Skin epidermis (tissue), 12 donors: ENCODE measurements at regions not wholly inside any gene's neighbourhood (a gene's known extent, or its start where the extent isn't known, plus 50 kb on each side); places are given as distances from the start of the nearest gene placed in this dataset.

Source experiments
- H3K27ac ChIP-seq, 21 experiments: fragments of 200-600 bp; sonication (generic) in 11 of 21; one replicate each; pipeline ENCODE4 v1.5.0; 2020; ENCODE audit warnings: mild to moderate bottlenecking in 3 of 21, inconsistent platforms in 2 of 21, moderate library complexity in 2 of 21
- H3K4me3 ChIP-seq, 7 experiments: fragments of 200-600 bp; sonication (generic) in 2 of 7; one replicate each; pipeline ENCODE4 v1.5.0; 2020; ENCODE audit warnings: inconsistent platforms in 2 of 7, mild to moderate bottlenecking in 2 of 7, moderate library complexity in 1 of 7

GRCh38 chr16:87058728-87059250 lies 258.4 kb downstream of the C16orf95 start:
- Histone ChIP-seq H3K27ac (no peak overlapping the region), H3K4me3 (no peak overlapping the region)

- H3K27ac ChIP-seq, result no peak overlapping the region
These were observed 256.9 kb downstream of the C16orf95 start for GRCh38 chr16:87060034-87060986.

GRCh38 chr16:87061243-87061920 lies 255.8 kb downstream of the C16orf95 start:
- Histone ChIP-seq H3K27ac (no peak overlapping the region), H3K4me3 (no peak overlapping the region)

More at GRCh38 chr16:87060034-87060986, 256.9 kb downstream of the C16orf95 start:
- H3K4me3 ChIP-seq, result no peak overlapping the region

- no peak overlapping the region for H3K27ac ChIP-seq
- H3K4me3 ChIP-seq, result no peak overlapping the region
These were observed 254.4 kb downstream of the C16orf95 start for GRCh38 chr16:87062569-87063442.

- no peak overlapping the region for H3K27ac ChIP-seq
- H3K4me3 ChIP-seq, result no peak overlapping the region
These were observed 253.6 kb downstream of the C16orf95 start for GRCh38 chr16:87063543-87063942.

DNA sequence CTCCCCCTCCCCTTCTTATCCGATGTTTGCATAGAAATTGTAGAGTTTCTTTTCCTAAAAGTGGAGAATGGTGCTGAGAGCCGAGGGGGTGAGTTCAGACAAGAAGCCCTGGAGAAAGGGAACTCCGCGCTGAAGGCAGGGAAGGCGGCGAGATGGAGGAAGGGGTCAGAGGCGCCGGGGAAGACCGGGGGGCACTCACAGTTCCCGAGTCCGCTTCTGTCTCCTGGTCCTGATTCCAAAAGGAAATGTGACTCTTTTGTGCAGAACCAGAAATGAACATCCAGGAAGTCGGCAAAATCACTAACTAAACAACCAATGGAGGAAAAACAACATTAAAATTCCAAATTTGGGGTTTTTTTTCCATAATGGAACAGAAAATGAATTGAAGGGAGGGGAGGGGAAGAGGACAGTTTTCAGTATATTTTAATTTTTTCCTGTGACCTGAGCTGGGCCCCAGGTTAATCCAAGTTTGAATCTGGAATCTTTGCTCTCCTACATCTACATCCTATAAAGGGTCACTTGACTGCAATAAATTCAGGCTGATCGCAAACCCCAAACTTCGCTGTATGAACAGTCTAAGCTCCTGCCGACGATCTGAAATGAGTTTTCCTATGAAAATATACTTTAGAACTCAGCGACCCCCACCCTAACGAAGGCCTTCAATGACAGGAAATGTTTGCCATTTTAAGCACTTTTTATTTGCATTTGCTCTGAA lies 252.3 kb downstream of the C16orf95 start:
- no peak overlapping the region for H3K27ac ChIP-seq

GRCh38 chr16:87065446-87066132 lies 251.6 kb downstream of the C16orf95 start:
- no peak overlapping the region for H3K27ac ChIP-seq
- no peak overlapping the region for H3K4me3 ChIP-seq

More for the DNA sequence above, 252.3 kb downstream of the C16orf95 start:
- no peak overlapping the region for H3K4me3 ChIP-seq

- no peak overlapping the region for H3K4me3 ChIP-seq
- no peak overlapping the region for H3K27ac ChIP-seq
These were observed 250.8 kb downstream of the C16orf95 start for GRCh38 chr16:87066133-87067002.

- no peak overlapping the region for H3K4me3 ChIP-seq
- no peak overlapping the region for H3K27ac ChIP-seq
These were observed 250.1 kb downstream of the C16orf95 start for GRCh38 chr16:87067003-87067556.

- Histone ChIP-seq H3K27ac (no peak overlapping the region), H3K4me3 (no peak overlapping the region)
These were observed 249.1 kb downstream of the C16orf95 start for GRCh38 chr16:87067836-87068761.

DNA sequence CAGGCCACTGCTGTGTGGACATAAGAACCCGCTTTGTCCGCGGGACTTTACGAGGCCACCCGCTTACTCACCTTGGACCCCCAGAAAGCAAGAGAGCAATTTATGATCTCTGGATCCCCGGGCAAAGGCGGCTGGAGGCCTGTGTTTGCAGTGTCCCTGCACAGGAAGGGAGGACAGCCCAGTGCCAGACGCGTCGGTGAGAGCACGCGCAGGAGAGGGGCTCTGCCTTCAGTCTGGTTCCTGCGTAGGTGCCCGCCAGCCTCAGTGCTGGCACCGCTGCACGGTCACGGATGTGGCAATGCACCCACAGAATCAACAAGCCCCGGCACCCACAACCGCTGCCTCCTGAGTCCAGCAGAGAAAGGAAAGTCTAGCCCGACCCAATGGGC lies 248.4 kb downstream of the C16orf95 start:
- H3K27ac ChIP-seq, result no peak overlapping the region
- no peak overlapping the region for H3K4me3 ChIP-seq

GRCh38 chr16:87070657-87071056 lies 246.5 kb downstream of the C16orf95 start:
- Histone ChIP-seq H3K27ac (no peak overlapping the region), H3K4me3 (no peak overlapping the region)

GRCh38 chr16:87072101-87072500 lies 245.1 kb downstream of the C16orf95 start:
- H3K27ac ChIP-seq, result no peak overlapping the region
- H3K4me3 ChIP-seq, result no peak overlapping the region

- Histone ChIP-seq H3K27ac (no peak overlapping the region), H3K4me3 (no peak overlapping the region)
These were observed 242.4 kb downstream of the C16orf95 start for GRCh38 chr16:87074641-87075318.

DNA sequence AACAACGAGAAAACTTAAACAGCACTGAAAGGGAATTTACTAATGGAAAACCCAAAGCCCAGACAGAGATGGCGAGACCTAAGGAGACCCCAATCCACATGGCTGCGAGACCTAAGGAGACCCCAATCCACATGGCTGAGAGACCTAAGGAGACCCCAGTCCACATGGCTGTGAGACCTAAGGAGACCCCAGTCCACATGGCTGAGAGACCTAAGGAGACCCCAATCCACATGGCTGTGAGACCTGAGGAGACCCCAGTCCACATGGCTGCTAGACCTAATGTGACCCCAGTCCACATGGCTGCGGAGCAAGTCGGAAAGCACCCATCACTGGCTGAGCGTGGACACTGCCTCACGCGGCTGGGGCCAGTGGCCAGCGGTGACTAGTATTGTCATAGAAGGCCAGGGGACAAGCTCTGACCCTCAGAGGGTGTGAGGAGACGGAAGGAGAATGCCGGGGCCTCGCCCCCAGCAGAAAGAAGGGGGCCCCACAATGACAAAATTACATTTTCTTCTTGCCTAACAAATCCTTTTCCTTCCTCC lies 241.8 kb downstream of the C16orf95 start:
- Histone ChIP-seq H3K27ac (no peak overlapping the region), H3K4me3 (no peak overlapping the region)
